DND-41 (cell line): ENCODE measurements at regions not wholly inside any gene's neighbourhood (a gene's known extent, or its start where the extent isn't known, plus 50 kb on each side); places are given as distances from the start of the nearest gene placed in this dataset.

Experiments
- ATAC-seq: fragments of 200-7000 bp; cut with Tn5 transposase; 3 replicates; pipeline ENCODE4 v1.9.1; 2021; ENCODE audit warnings: low read depth; ENCODE audit not compliant: insufficient read depth
- DNase-seq: peaks from one replicate; pipeline ENCODE4 v3.0.0-alpha.2; 2020
- H2AFZ ChIP-seq: 2 replicates; pipeline ENCODE4 v1.6.0; 2012; ENCODE audit warnings: low read depth, low read length
- H3K27ac ChIP-seq: 2 replicates; pipeline ENCODE4 v1.5.1; 2012; ENCODE audit warnings: low read length, inconsistent platforms
- H3K27me3 ChIP-seq: fragments of 200-600 bp; sonication (generic); 2 replicates; pipeline ENCODE4 v1.6.0; 2012; ENCODE audit warnings: low read length, mild to moderate bottlenecking, inconsistent platforms; ENCODE audit not compliant: insufficient read depth, poor library complexity
- H3K36me3 ChIP-seq: 2 replicates; pipeline ENCODE4 v1.5.1; 2012; ENCODE audit warnings: low read length, inconsistent platforms; ENCODE audit not compliant: insufficient read depth
- H3K4me1 ChIP-seq: 2 replicates; pipeline ENCODE4 v1.5.1; 2012; ENCODE audit warnings: mild to moderate bottlenecking, low read length; ENCODE audit not compliant: insufficient read depth
- H3K4me2 ChIP-seq: 2 replicates; pipeline ENCODE4 v1.6.0; 2012; ENCODE audit warnings: mild to moderate bottlenecking, moderate library complexity, low read length, inconsistent platforms; ENCODE audit not compliant: insufficient read depth
- H3K4me3 ChIP-seq, 2 experiments: fragments of 200-600 bp in 1 of 2; shearing (Covaris generic) in 1 of 2; 2 replicates each; pipeline ENCODE4 v1.5.1; 2012 to 2016; ENCODE audit warnings: inconsistent platforms in 2 of 2, low read length in 2 of 2, mild to moderate bottlenecking in 2 of 2, low read depth in 1 of 2, moderate library complexity in 1 of 2
- H3K79me2 ChIP-seq: 2 replicates; pipeline ENCODE4 v1.6.0; 2012; ENCODE audit warnings: low read length, inconsistent platforms; ENCODE audit not compliant: insufficient read depth
- H3K9ac ChIP-seq: 2 replicates; pipeline ENCODE4 v1.6.0; 2012; ENCODE audit warnings: low read depth, mild to moderate bottlenecking, inconsistent platforms, low read length, moderate library complexity
- H3K9me3 ChIP-seq: 2 replicates; pipeline ENCODE4 v1.5.1; 2012; ENCODE audit warnings: low read length, moderate library complexity, mild to moderate bottlenecking, inconsistent platforms; ENCODE audit not compliant: insufficient read depth, severe bottlenecking
- H4K20me1 ChIP-seq: 2 replicates; pipeline ENCODE4 v1.6.0; 2012; ENCODE audit warnings: low read length; ENCODE audit not compliant: insufficient read depth
- EZH2 ChIP-seq: IDR thresholded peaks from 3 replicates; pipeline ENCODE4 v1.6.1; 2012; ENCODE audit warnings: borderline replicate concordance, low read depth, mild to moderate bottlenecking, moderate library complexity, low read length, inconsistent platforms; ENCODE audit not compliant: severe bottlenecking
- TF ChIP-seq, protein P1 (sequence below): IDR thresholded peaks from 2 replicates; pipeline ENCODE4 v1.5.1; 2012; ENCODE audit warnings: borderline replicate concordance, low read length, moderate library complexity, mild to moderate bottlenecking; ENCODE audit not compliant: poor library complexity, severe bottlenecking; ENCODE audit errors: extremely low read depth

DNA sequence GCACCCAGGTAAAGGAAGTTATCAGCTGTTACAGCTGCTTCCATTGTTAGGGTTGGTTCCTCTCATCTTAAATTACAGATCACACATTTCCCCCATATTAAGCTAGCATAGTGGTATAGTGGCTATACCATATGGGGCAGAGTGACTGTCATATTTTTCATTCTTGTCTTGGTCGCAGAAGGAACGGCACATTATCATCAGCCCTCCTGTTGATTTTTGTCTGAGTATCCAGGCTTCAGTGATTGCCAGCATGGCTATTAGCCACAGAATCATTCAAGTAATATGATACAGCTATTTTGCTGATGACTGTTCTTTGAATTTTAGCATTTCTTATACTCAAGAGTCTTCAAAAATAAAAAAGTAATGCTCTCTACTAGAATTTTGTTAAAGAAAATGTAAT lies 240.9 kb downstream of the LIG4 start:
- DNase-seq (no peak), ATAC-seq (no peak)
- no peaks in the 10 kb centered on the region for H3K79me2 ChIP-seq
- H3K4me1 ChIP-seq = no peaks in the 10 kb centered on the region
- H3K9ac ChIP-seq = no peak overlapping the region
- H2AFZ ChIP-seq = no peak overlapping the region
- no peak overlapping the region for H3K4me3 ChIP-seq
- TF ChIP-seq, protein P1, sequence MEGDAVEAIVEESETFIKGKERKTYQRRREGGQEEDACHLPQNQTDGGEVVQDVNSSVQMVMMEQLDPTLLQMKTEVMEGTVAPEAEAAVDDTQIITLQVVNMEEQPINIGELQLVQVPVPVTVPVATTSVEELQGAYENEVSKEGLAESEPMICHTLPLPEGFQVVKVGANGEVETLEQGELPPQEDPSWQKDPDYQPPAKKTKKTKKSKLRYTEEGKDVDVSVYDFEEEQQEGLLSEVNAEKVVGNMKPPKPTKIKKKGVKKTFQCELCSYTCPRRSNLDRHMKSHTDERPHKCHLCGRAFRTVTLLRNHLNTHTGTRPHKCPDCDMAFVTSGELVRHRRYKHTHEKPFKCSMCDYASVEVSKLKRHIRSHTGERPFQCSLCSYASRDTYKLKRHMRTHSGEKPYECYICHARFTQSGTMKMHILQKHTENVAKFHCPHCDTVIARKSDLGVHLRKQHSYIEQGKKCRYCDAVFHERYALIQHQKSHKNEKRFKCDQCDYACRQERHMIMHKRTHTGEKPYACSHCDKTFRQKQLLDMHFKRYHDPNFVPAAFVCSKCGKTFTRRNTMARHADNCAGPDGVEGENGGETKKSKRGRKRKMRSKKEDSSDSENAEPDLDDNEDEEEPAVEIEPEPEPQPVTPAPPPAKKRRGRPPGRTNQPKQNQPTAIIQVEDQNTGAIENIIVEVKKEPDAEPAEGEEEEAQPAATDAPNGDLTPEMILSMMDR = no peak
- no peak for TF ChIP-seq EZH2
- H3K27me3 ChIP-seq = no peaks in the 10 kb centered on the region
- no peaks in the 10 kb centered on the region for H3K9me3 ChIP-seq
- no peak overlapping the region for H3K4me2 ChIP-seq
- no peaks in the 10 kb centered on the region for H4K20me1 ChIP-seq
- no peaks in the 10 kb centered on the region for H3K36me3 ChIP-seq
- H3K27ac ChIP-seq = no peak overlapping the region

DNA sequence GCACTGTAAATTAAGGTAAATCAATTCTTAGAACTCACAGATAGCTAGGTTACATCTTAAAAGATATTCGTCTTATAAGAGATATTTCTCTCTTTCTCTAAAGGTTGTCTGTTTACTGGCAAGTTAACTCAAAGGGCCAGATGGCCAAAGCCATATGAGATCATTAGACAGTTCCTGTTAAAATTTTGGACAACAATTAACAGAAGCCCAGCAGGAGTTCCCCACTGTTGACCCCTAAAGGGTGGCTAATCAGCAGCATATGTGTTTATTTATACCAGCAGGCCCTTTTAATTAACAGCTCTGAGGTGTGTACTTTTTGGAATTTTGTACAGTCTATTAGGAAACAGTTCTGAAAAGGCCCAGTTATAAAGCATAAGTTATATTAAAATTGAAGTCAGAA lies 245.8 kb downstream of the LIG4 start:
- no peaks in the 10 kb centered on the region for H4K20me1 ChIP-seq
- no peaks in the 10 kb centered on the region for H3K36me3 ChIP-seq
- H3K4me3 ChIP-seq = no peak overlapping the region
- H3K79me2 ChIP-seq = no peaks in the 10 kb centered on the region
- H3K4me2 ChIP-seq = no peak overlapping the region
- no peaks in the 10 kb centered on the region for H3K4me1 ChIP-seq
- no peak overlapping the region for H3K9ac ChIP-seq
- TF ChIP-seq EZH2 = no peak
- TF ChIP-seq, protein P1 = no peak
- ATAC-seq = no peak
- no peak for DNase-seq
- H3K9me3 ChIP-seq = no peaks in the 10 kb centered on the region
- no peak overlapping the region for H3K27ac ChIP-seq
- H2AFZ ChIP-seq = no peak overlapping the region
- H3K27me3 ChIP-seq = no peaks in the 10 kb centered on the region

DNA sequence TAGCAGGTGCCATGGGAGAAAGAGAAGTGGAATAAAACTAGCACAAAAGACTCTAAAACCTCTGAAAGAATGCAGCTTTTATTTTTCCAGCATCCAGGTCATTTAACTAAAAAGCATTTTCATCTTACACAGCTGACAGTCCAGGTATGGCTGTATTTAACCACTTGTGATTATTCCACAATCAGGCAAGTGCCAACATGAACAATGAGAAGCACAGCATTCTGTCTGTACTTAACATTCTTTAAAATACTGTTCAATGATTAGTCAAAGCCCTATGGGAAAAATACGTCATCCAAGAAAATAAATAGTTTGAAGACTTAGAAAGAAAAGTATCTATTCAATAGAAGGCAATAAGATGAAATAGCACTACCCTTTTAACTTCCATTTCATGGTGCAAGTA lies 246.9 kb downstream of the LIG4 start:
- H3K79me2 ChIP-seq = no peaks in the 10 kb centered on the region
- no peak overlapping the region for H2AFZ ChIP-seq
- H3K9ac ChIP-seq = no peak overlapping the region
- TF ChIP-seq, protein P1 = no peak
- TF ChIP-seq EZH2 = no peak
- no peaks in the 10 kb centered on the region for H3K27me3 ChIP-seq
- no peaks in the 10 kb centered on the region for H3K9me3 ChIP-seq
- no peaks in the 10 kb centered on the region for H3K4me1 ChIP-seq
- H3K27ac ChIP-seq = no peak overlapping the region
- DNase-seq (no peak), ATAC-seq (no peak)
- no peak overlapping the region for H3K4me3 ChIP-seq
- H3K36me3 ChIP-seq = no peaks in the 10 kb centered on the region
- H4K20me1 ChIP-seq = no peaks in the 10 kb centered on the region
- no peak overlapping the region for H3K4me2 ChIP-seq

DNA sequence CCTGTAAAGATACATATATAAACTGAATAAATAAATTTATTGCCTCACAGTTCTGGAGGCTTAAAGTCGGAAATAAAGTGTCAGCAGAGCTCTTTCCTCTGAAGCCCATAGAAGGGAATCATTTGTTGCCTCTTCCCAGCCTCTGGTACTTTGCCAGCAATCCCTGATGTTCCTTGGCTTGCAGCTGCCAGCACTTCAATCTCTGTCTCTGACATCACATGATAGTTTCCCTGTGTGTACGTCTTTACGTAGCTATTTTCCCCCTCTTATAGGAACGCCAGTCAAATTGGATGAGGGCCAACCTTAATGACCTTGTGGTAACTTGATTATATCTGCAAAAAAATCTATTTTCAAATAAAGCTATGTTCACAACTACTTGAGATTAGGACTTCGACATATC lies 250.9 kb downstream of the LIG4 start:
- Histone ChIP-seq H3K9ac (no peak overlapping the region), H3K4me3 (no peak overlapping the region), H3K27me3 (no peaks in the 10 kb centered on the region), H3K36me3 (no peaks in the 10 kb centered on the region), H4K20me1 (no peaks in the 10 kb centered on the region), H3K27ac (no peak overlapping the region), H3K4me2 (no peak overlapping the region), H2AFZ (no peak overlapping the region), H3K9me3 (no peaks in the 10 kb centered on the region), H3K79me2 (no peaks in the 10 kb centered on the region), H3K4me1 (no peaks in the 10 kb centered on the region)
- no peak for DNase-seq
- TF ChIP-seq EZH2 = no peak
- TF ChIP-seq, protein P1 = no peak
- no peak for ATAC-seq
